ENCODE measurements at regions not wholly inside any gene's neighbourhood (a gene's known extent, or its start where the extent isn't known, plus 50 kb on each side); places are given as distances from the start of the nearest gene placed in this dataset.

DNA sequence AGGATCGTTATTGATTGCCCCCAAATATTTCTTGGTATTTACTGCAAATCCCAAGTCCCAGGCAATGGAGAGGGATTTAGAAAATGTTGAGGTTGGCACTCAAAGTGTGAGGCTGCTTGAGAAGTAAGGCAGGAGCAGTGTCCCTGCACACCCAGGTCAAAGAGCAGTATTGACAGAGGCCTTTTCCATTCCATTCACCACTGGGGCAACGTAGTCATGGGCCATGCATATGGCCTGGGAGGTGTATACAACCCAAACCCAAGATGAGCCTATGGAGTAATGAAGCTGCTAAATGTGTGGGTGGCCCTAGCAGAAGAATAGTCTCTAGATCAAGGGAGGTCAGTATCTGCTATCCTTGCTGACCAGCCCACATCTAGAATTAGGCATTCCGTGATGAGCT is 245.6 kb downstream of the FOXD2 start:
- TF ChIP-seq, protein P1, sequence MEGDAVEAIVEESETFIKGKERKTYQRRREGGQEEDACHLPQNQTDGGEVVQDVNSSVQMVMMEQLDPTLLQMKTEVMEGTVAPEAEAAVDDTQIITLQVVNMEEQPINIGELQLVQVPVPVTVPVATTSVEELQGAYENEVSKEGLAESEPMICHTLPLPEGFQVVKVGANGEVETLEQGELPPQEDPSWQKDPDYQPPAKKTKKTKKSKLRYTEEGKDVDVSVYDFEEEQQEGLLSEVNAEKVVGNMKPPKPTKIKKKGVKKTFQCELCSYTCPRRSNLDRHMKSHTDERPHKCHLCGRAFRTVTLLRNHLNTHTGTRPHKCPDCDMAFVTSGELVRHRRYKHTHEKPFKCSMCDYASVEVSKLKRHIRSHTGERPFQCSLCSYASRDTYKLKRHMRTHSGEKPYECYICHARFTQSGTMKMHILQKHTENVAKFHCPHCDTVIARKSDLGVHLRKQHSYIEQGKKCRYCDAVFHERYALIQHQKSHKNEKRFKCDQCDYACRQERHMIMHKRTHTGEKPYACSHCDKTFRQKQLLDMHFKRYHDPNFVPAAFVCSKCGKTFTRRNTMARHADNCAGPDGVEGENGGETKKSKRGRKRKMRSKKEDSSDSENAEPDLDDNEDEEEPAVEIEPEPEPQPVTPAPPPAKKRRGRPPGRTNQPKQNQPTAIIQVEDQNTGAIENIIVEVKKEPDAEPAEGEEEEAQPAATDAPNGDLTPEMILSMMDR (IDR thresholded peaks at IDR 0.05): no peak
- no peaks in the 10 kb centered on the region for H3K79me2 ChIP-seq
- H3K27ac ChIP-seq: no peak overlapping the region
- no peaks in the 10 kb centered on the region for H3K4me1 ChIP-seq
- no peak overlapping the region for H3K9ac ChIP-seq
- no peak overlapping the region for H3K4me3 ChIP-seq (ENCODE audit: low read depth, low read length)
- no peak overlapping the region for H2AFZ ChIP-seq
- no peaks in the 10 kb centered on the region for H3K36me3 ChIP-seq (ENCODE audit: control insufficient read depth, insufficient read depth, low read length)
- no peaks in the 10 kb centered on the region for H3K9me3 ChIP-seq (ENCODE audit: control insufficient read depth, low read length)
- H3K27me3 ChIP-seq (ENCODE audit: control insufficient read depth, insufficient read depth, low read length): no peaks in the 10 kb centered on the region
- H3K4me2 ChIP-seq (ENCODE audit: low read length): no peak overlapping the region

DNA sequence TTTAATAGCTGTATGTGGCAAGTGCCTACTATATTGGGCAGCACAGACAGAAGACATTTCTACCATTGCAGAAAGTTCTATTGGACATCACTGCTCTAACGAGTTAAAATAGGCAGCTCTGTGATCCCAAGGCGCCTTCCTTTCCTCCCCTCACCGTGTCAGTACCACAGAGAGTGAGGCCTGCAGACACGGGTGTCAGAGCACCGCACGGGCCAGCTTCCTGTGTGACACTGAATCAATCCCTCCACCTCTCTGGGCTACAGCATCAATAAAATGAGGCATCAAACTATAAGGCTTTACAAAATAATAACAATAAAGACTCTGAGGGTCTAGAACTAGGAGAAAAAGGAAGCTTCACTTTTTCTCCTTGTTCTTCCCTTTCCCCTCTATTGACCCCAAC is 246.7 kb downstream of the FOXD2 start:
- Histone ChIP-seq H3K36me3 (ENCODE audit: control insufficient read depth, insufficient read depth, low read length) (no peaks in the 10 kb centered on the region), H2AFZ (no peak overlapping the region), H3K27ac (no peak overlapping the region), H3K4me3 (ENCODE audit: low read depth, low read length) (no peak overlapping the region), H3K9me3 (ENCODE audit: control insufficient read depth, low read length) (no peaks in the 10 kb centered on the region), H3K4me1 (no peaks in the 10 kb centered on the region), H3K9ac (no peak overlapping the region), H3K79me2 (no peaks in the 10 kb centered on the region), H3K27me3 (ENCODE audit: control insufficient read depth, insufficient read depth, low read length) (no peaks in the 10 kb centered on the region), H3K4me2 (ENCODE audit: low read length) (no peak overlapping the region)
- TF ChIP-seq, protein P1 (IDR thresholded peaks at IDR 0.05): no peak

DNA sequence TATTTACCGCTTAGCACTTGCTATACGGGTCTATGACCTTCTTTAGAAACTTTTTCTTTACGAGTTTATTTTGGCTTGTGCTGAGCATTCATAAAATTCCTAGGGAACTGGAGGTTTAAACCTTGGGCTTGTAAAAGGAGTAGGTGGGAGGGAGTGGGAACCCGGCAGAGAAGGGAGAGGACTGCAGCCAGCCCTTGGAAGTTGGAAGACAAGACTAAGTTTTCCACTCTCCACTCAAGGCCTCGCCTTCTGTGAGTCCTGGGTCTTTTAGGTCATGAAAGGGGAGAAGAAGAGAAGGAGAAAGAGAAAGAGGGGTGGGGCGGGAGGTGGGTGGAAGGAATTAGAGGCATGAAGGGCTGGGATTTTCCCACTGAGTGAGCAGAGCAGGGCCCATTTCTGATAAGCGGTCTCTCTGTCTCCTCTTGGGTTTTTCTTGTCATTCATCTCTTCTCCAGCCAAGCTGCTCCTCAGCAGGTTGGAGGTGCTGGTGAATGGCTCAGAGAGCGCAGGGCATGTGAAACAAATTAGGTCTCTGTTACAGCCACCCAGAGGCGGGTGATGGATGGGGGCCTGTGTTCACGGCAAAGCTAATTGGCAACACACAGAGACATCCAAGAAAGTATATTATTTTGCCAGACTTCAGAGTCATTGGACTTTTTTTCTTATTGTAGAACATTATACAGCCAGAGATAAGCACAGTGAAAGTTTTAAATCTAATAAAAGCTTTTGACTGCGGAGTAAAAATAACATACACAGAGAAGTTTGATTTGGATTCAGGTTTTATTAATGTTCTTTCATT is 247.3 kb downstream of the FOXD2 start:
- no peak overlapping the region for H3K4me2 ChIP-seq (ENCODE audit: low read length)
- TF ChIP-seq, protein P1 (IDR thresholded peaks at IDR 0.05): no peak
- no peak overlapping the region for H3K4me3 ChIP-seq (ENCODE audit: low read depth, low read length)
- H3K27me3 ChIP-seq (ENCODE audit: control insufficient read depth, insufficient read depth, low read length): no peaks in the 10 kb centered on the region
- no peak overlapping the region for H3K27ac ChIP-seq
- H2AFZ ChIP-seq: no peak overlapping the region
- no peaks in the 10 kb centered on the region for H3K4me1 ChIP-seq
- H3K79me2 ChIP-seq: no peaks in the 10 kb centered on the region
- no peaks in the 10 kb centered on the region for H3K36me3 ChIP-seq (ENCODE audit: control insufficient read depth, insufficient read depth, low read length)
- H3K9me3 ChIP-seq (ENCODE audit: control insufficient read depth, low read length): no peaks in the 10 kb centered on the region
- H3K9ac ChIP-seq: no peak overlapping the region

DNA sequence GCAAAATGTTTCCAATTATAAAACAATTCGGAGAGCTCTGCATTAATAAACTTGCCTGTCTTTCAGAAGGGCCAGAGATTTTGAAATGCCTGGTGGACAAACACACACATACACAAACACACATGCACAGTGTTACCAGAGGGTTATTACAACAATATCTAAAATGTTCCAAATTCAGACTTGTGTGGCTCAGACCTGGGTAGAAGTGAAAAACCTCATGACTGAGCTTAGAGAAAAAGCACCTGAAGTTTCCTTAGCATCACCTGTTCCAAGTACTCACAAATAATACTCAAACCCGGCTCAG is 247.9 kb downstream of the FOXD2 start:
- Histone ChIP-seq H2AFZ (no peak overlapping the region), H3K4me3 (ENCODE audit: low read depth, low read length) (no peak overlapping the region), H3K79me2 (no peaks in the 10 kb centered on the region), H3K27ac (no peak overlapping the region), H3K4me2 (ENCODE audit: low read length) (no peak overlapping the region), H3K36me3 (ENCODE audit: control insufficient read depth, insufficient read depth, low read length) (no peaks in the 10 kb centered on the region), H3K27me3 (ENCODE audit: control insufficient read depth, insufficient read depth, low read length) (no peaks in the 10 kb centered on the region), H3K9ac (no peak overlapping the region), H3K4me1 (no peaks in the 10 kb centered on the region), H3K9me3 (ENCODE audit: control insufficient read depth, low read length) (no peaks in the 10 kb centered on the region)
- TF ChIP-seq, protein P1 (IDR thresholded peaks at IDR 0.05): no peak
